ENCODE measurements at regions not wholly inside any gene's neighbourhood (a gene's known extent, or its start where the extent isn't known, plus 50 kb on each side); places are given as distances from the start of the nearest gene placed in this dataset.

GRCh38 chr10:10596256-10596655 lies 421.4 kb upstream of the CELF2 start:
- no peak for FAIRE-seq

- FAIRE-seq, result no peak
Measured at GRCh38 chr10:10598297-10598696, 419.4 kb upstream of the CELF2 start.

GRCh38 chr10:10600004-10600403 lies 417.7 kb upstream of the CELF2 start:
- no peak for FAIRE-seq

GRCh38 chr10:10605551-10606081 lies 412.1 kb upstream of the CELF2 start:
- no peak for FAIRE-seq

GRCh38 chr10:10609379-10609955 lies 408.2 kb upstream of the CELF2 start:
- no peak for FAIRE-seq

GRCh38 chr10:10610171-10610570 lies 407.5 kb upstream of the CELF2 start:
- FAIRE-seq, result no peak

GRCh38 chr10:10612151-10612550 lies 405.5 kb upstream of the CELF2 start:
- no peak for FAIRE-seq

- FAIRE-seq, result no peak
Measured at GRCh38 chr10:10613656-10614244, 403.9 kb upstream of the CELF2 start.

- FAIRE-seq, result no peak
Measured at GRCh38 chr10:10617686-10618085, 400.0 kb upstream of the CELF2 start.

GRCh38 chr10:10618139-10618538 lies 399.5 kb upstream of the CELF2 start:
- no peak for FAIRE-seq

GRCh38 chr10:10623958-10624566 lies 393.6 kb upstream of the CELF2 start:
- FAIRE-seq, result no peak

- FAIRE-seq, result no peak
Measured at GRCh38 chr10:10624567-10624962, 393.1 kb upstream of the CELF2 start.

- FAIRE-seq, result no peak
Measured at GRCh38 chr10:10625491-10625890, 392.2 kb upstream of the CELF2 start.

- FAIRE-seq, result no peak
Measured at GRCh38 chr10:10626734-10627133, 390.9 kb upstream of the CELF2 start.

- FAIRE-seq, result no peak
Measured at GRCh38 chr10:10627414-10627813, 390.3 kb upstream of the CELF2 start.

GRCh38 chr10:10629512-10629911 lies 388.2 kb upstream of the CELF2 start:
- FAIRE-seq, result no peak

- no peak for FAIRE-seq
Measured at GRCh38 chr10:10630281-10630680, 387.4 kb upstream of the CELF2 start.

GRCh38 chr10:10630782-10631181 lies 386.9 kb upstream of the CELF2 start:
- FAIRE-seq, result no peak

GRCh38 chr10:10642189-10642588 lies 375.5 kb upstream of the CELF2 start:
- FAIRE-seq, result no peak

GRCh38 chr10:10642751-10643150 lies 374.9 kb upstream of the CELF2 start:
- FAIRE-seq, result no peak

GRCh38 chr10:10644008-10644646 lies 373.5 kb upstream of the CELF2 start:
- no peak for FAIRE-seq

- no peak for FAIRE-seq
Measured at GRCh38 chr10:10644676-10645385, 372.8 kb upstream of the CELF2 start.

GRCh38 chr10:10647331-10647730 lies 370.3 kb upstream of the CELF2 start:
- no peak for FAIRE-seq
